Common myeloid progenitor, CD34-positive (primary cell): ENCODE measurements at regions not wholly inside any gene's neighbourhood (a gene's known extent, or its start where the extent isn't known, plus 50 kb on each side); places are given as distances from the start of the nearest gene placed in this dataset.

Experiments
- CTCF ChIA-PET: fragments of 350-600 bp; sonication (Branson Sonifier 250); formaldehyde crosslinking; loops from one replicate; lab custom pipeline; 2021; ENCODE audit warnings: antibody characterized with exemption; lab: Charles Lee
- POLR2A ChIA-PET: fragments of 350-600 bp; sonication (Branson Sonifier 250); formaldehyde crosslinking; loops from one replicate; lab custom pipeline; 2021; ENCODE audit warnings: antibody characterized with exemption; lab: Charles Lee
- DNase-seq, 3 donors: peaks; one replicate each; pipeline versions ENCODE4 v3.0.0 to v3.0.0-alpha.2; 2013
- H3K27ac ChIP-seq, 2 experiments: 1 replicate in 1 of 2; 2 replicates in 1 of 2; pipeline ENCODE4 v1.7.0; 2013; ENCODE audit warnings: inconsistent platforms in 2 of 2, low read length in 2 of 2, mild to moderate bottlenecking in 2 of 2, low read depth in 1 of 2, moderate library complexity in 1 of 2; ENCODE audit not compliant: severe bottlenecking in 2 of 2, insufficient read depth in 1 of 2, poor library complexity in 1 of 2
- H3K27me3 ChIP-seq, 5 experiments: replicated peaks in 2 of 5; 1 replicate in 3 of 5; 2 replicates in 2 of 5; pipeline versions ENCODE4 v1.6.1 to v1.7.0; 2013; ENCODE audit warnings: low read length in 4 of 5, mild to moderate bottlenecking in 2 of 5, moderate library complexity in 2 of 5, inconsistent platforms in 1 of 5; ENCODE audit not compliant: insufficient read depth in 5 of 5, control insufficient read depth in 4 of 5
- H3K36me3 ChIP-seq, 4 experiments: 1 replicate in 2 of 4; 2 replicates in 2 of 4; pipeline versions ENCODE4 v1.6.1 to v1.7.0; 2013; ENCODE audit warnings: low read length in 3 of 4, control low read depth in 1 of 4, mild to moderate bottlenecking in 1 of 4; ENCODE audit not compliant: control insufficient read depth in 4 of 4, insufficient read depth in 4 of 4
- H3K4me1 ChIP-seq, 4 experiments: 1 replicate in 3 of 4; 2 replicates in 1 of 4; pipeline versions ENCODE4 v1.6.1 to v1.7.1; 2013; ENCODE audit warnings: low read length in 3 of 4, mild to moderate bottlenecking in 3 of 4, control low read depth in 1 of 4, inconsistent platforms in 1 of 4, moderate library complexity in 1 of 4; ENCODE audit not compliant: control insufficient read depth in 4 of 4, insufficient read depth in 4 of 4; ENCODE audit errors: control extremely low read depth in 1 of 4
- H3K4me3 ChIP-seq, 7 experiments: 1 replicate in 4 of 7; 2 replicates in 3 of 7; pipeline versions ENCODE4 v1.5.1 to v1.7.0; 2013; ENCODE audit warnings: mild to moderate bottlenecking in 7 of 7, low read length in 6 of 7, moderate library complexity in 6 of 7, inconsistent platforms in 2 of 7, low read depth in 2 of 7, control low read depth in 1 of 7; ENCODE audit not compliant: insufficient read depth in 4 of 7, control insufficient read depth in 1 of 7; ENCODE audit errors: extremely low read depth in 1 of 7
- H3K9me3 ChIP-seq, 5 experiments: 1 replicate in 4 of 5; 2 replicates in 1 of 5; pipeline versions ENCODE4 v1.6.1 to v1.7.1; 2013; ENCODE audit warnings: low read length in 4 of 5, mild to moderate bottlenecking in 2 of 5, inconsistent platforms in 1 of 5, low read depth in 1 of 5, moderate library complexity in 1 of 5; ENCODE audit not compliant: control insufficient read depth in 4 of 5, insufficient read depth in 2 of 5; ENCODE audit errors: control extremely low read depth in 1 of 5
- whole genome bisulfite sequencing: methylation state at CpG from one replicate; pipeline ENCODE4 v1.1.5; 2013; ENCODE audit not compliant: insufficient coverage; 5-methylcytosine and 5-hydroxymethylcytosine counted together

GRCh38 chr7:46288861-46289260, 367.8 kb upstream of the IGFBP3 start:
- CTCF ChIA-PET, result no interaction called here

GRCh38 chr7:46288010-46288409, 366.9 kb upstream of the IGFBP3 start:
- POLR2A ChIA-PET, result no interaction called here
- WGBS, result no CpG with 5 or more reads among the region's 2 CpGs
- H3K36me3 ChIP-seq, result no peaks in the 10 kb centered on the region
- no peak overlapping the region for H3K27ac ChIP-seq
- H3K4me1 ChIP-seq, result no peaks in the 10 kb centered on the region
- no peak overlapping the region for H3K4me3 ChIP-seq
- CTCF ChIA-PET, result no interaction called here
- no peaks in the 10 kb centered on the region for H3K27me3 ChIP-seq
- no peaks in the 10 kb centered on the region for H3K9me3 ChIP-seq
- no peak for DNase-seq

More at GRCh38 chr7:46288861-46289260, 367.8 kb upstream of the IGFBP3 start:
- no peaks in the 10 kb centered on the region for H3K9me3 ChIP-seq
- 89% methylated on average over 3 of the region's 3 CpGs for WGBS
- POLR2A ChIA-PET, result no interaction called here
- H3K27ac ChIP-seq, result no peak overlapping the region
- no peak overlapping the region for H3K4me3 ChIP-seq
- no peaks in the 10 kb centered on the region for H3K4me1 ChIP-seq
- no peaks in the 10 kb centered on the region for H3K36me3 ChIP-seq
- DNase-seq, result no peak
- no peaks in the 10 kb centered on the region for H3K27me3 ChIP-seq

GRCh38 chr7:46286957-46287356, 365.9 kb upstream of the IGFBP3 start:
- no peaks in the 10 kb centered on the region for H3K9me3 ChIP-seq
- no peak overlapping the region for H3K4me3 ChIP-seq
- POLR2A ChIA-PET, result no interaction called here
- CTCF ChIA-PET, result no interaction called here
- 100% methylated on average over 2 of the region's 2 CpGs for WGBS
- H3K4me1 ChIP-seq, result no peaks in the 10 kb centered on the region
- H3K27me3 ChIP-seq, result no peaks in the 10 kb centered on the region
- DNase-seq, result no peak
- no peak overlapping the region for H3K27ac ChIP-seq
- H3K36me3 ChIP-seq, result no peaks in the 10 kb centered on the region

- no peak overlapping the region for H3K27ac ChIP-seq
- ChIA-PET CTCF (no interaction called here), POLR2A (no interaction called here)
These were observed 365.3 kb upstream of the IGFBP3 start for GRCh38 chr7:46286356-46286755.

GRCh38 chr7:46285878-46286277, 364.8 kb upstream of the IGFBP3 start:
- POLR2A ChIA-PET, result no interaction called here
- CTCF ChIA-PET, result no interaction called here

More at GRCh38 chr7:46286356-46286755, 365.3 kb upstream of the IGFBP3 start:
- H3K4me1 ChIP-seq, result no peaks in the 10 kb centered on the region
- no CpG with 5 or more reads among the region's 2 CpGs for WGBS
- H3K27me3 ChIP-seq, result no peaks in the 10 kb centered on the region
- H3K9me3 ChIP-seq, result no peaks in the 10 kb centered on the region
- H3K4me3 ChIP-seq, result no peak overlapping the region
- no peak for DNase-seq
- no peaks in the 10 kb centered on the region for H3K36me3 ChIP-seq

GRCh38 chr7:46283852-46284251, 362.8 kb upstream of the IGFBP3 start:
- no peaks in the 10 kb centered on the region for H3K9me3 ChIP-seq
- ChIA-PET POLR2A (no interaction called here), CTCF (no interaction called here)
- no peaks in the 10 kb centered on the region for H3K4me1 ChIP-seq
- no peak for DNase-seq
- no peak overlapping the region for H3K27ac ChIP-seq
- H3K36me3 ChIP-seq, result no peaks in the 10 kb centered on the region
- WGBS, result 91% methylated on average over 5 of the region's 7 CpGs
- no peak overlapping the region for H3K4me3 ChIP-seq
- H3K27me3 ChIP-seq, result no peaks in the 10 kb centered on the region

More at GRCh38 chr7:46285878-46286277, 364.8 kb upstream of the IGFBP3 start:
- Histone ChIP-seq H3K9me3 (no peaks in the 10 kb centered on the region), H3K4me3 (no peak overlapping the region), H3K27me3 (no peaks in the 10 kb centered on the region), H3K27ac (no peak overlapping the region), H3K36me3 (no peaks in the 10 kb centered on the region), H3K4me1 (no peaks in the 10 kb centered on the region)
- DNase-seq, result no peak
- WGBS, result no CpG with 5 or more reads among the region's 1 CpG

- no CpG with 5 or more reads among the region's 1 CpG for WGBS
These were observed 361.1 kb upstream of the IGFBP3 start for GRCh38 chr7:46282155-46282554.

More at GRCh38 chr7:46282155-46282554, 361.1 kb upstream of the IGFBP3 start:
- no peaks in the 10 kb centered on the region for H3K9me3 ChIP-seq
- H3K36me3 ChIP-seq, result no peaks in the 10 kb centered on the region
- H3K4me3 ChIP-seq, result no peak overlapping the region
- ChIA-PET CTCF (no interaction called here), POLR2A (no interaction called here)
- no peaks in the 10 kb centered on the region for H3K4me1 ChIP-seq
- no peak for DNase-seq
- H3K27me3 ChIP-seq, result no peaks in the 10 kb centered on the region
- H3K27ac ChIP-seq, result no peak overlapping the region
